Mammary epithelial cell (primary cell): ENCODE measurements at regions not wholly inside any gene's neighbourhood (a gene's known extent, or its start where the extent isn't known, plus 50 kb on each side); places are given as distances from the start of the nearest gene placed in this dataset.

Experiments
- EZH2 ChIP-seq: IDR thresholded peaks from 2 replicates; pipeline ENCODE4 v1.6.1; 2012; ENCODE audit warnings: low read length, inconsistent platforms, borderline replicate concordance
- TF ChIP-seq, protein P1 (sequence below), 2 donors: IDR thresholded peaks in 1 of 2; conservative IDR thresholded peaks in 1 of 2; 2 replicates each; pipeline ENCODE4 v1.5.1; 2011 to 2012; ENCODE audit warnings: inconsistent platforms in 2 of 2, low read length in 2 of 2, mild to moderate bottlenecking in 2 of 2, control low read depth in 1 of 2, low read depth in 1 of 2; ENCODE audit not compliant: insufficient read depth in 1 of 2; ENCODE audit errors: extremely low read depth in 1 of 2

DNA sequence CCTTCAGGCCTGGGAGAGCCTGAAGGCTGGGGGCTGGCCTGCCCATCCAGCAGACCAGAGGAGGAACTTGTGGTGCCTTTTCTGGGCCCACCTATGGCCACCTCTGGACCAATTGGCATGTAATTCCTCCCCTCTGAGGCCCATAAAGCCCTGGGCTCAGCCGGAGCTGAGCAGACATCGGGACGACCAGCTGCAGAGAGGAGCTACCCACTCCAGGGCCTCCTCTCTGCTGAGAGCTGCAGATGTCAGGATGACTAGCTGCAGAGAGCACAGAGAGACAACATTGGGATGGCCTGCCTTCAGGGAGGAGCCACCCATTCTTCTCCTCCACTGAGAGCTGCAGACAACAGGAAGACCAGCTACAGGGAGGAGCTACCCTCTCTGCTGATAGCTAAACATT, 370.1 kb downstream of the CD83 start:
- TF ChIP-seq, protein P1, sequence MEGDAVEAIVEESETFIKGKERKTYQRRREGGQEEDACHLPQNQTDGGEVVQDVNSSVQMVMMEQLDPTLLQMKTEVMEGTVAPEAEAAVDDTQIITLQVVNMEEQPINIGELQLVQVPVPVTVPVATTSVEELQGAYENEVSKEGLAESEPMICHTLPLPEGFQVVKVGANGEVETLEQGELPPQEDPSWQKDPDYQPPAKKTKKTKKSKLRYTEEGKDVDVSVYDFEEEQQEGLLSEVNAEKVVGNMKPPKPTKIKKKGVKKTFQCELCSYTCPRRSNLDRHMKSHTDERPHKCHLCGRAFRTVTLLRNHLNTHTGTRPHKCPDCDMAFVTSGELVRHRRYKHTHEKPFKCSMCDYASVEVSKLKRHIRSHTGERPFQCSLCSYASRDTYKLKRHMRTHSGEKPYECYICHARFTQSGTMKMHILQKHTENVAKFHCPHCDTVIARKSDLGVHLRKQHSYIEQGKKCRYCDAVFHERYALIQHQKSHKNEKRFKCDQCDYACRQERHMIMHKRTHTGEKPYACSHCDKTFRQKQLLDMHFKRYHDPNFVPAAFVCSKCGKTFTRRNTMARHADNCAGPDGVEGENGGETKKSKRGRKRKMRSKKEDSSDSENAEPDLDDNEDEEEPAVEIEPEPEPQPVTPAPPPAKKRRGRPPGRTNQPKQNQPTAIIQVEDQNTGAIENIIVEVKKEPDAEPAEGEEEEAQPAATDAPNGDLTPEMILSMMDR (conservative IDR thresholded peaks at IDR 0.05 in 1 of 2, IDR thresholded peaks at IDR 0.05 in 1 of 2; ENCODE audit: extremely low read depth in 1 of 2, insufficient read depth in 1 of 2, low read depth in 1 of 2, low read length in 2 of 2), result no peak
- TF ChIP-seq EZH2, result no peak
